ENCODE measurements at regions not wholly inside any gene's neighbourhood (a gene's known extent, or its start where the extent isn't known, plus 50 kb on each side); places are given as distances from the start of the nearest gene placed in this dataset.

DNA sequence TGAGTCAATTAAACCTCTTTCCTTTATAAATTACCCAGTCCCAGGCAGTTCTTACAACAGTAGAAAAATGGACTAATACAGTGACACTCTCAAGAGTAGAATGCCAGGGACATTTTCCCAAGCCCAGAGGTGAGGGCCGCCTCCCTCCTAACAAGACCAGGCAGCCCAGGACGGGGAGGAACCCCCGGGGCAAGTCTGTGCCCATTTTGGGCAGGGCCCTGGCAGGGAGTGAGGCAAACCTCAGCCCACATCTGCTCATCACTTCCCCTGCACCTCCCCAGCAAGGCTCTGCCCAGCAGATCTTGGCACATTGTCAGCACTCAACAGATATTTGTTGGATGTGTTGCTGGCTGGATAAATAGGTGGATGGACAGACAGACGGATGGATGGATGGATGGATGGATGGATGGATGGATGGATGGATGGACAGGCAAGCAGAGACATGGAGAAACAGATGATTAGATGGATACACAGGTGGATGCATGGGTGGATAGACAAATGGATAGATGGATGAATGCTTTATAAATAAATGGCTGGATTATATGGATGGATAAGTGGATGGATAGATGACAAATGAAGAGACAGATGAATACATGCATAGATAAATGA lies 271.3 kb downstream of the PARN start:
- no peaks in the 10 kb centered on the region for H3K36me3 ChIP-seq (ENCODE audit: control insufficient read depth in 1 of 2, insufficient read depth in 2 of 2, low read length in 2 of 2)
- H2AFZ ChIP-seq (ENCODE audit: low read depth, low read length, poor library complexity, severe bottlenecking): no peak overlapping the region
- ChIA-PET CTCF (no interaction called here), RAD21 (ENCODE audit: low non-redundant PET in 1 of 2, low total read pairs in 2 of 2, uncharacterized antibody in 2 of 2, unreplicated experiment in 2 of 2) (no interaction called here), POLR2A (no interaction called here)
- BruUV-seq (replicated peaks): no TSS peak
- TF ChIP-seq YY1 (IDR thresholded peaks at IDR 0.05; ENCODE audit: extremely low read depth, insufficient replicate concordance, low read depth, low read length) (no peak), JUND (IDR thresholded peaks at IDR 0.05) (no peak), SRF (IDR thresholded peaks at IDR 0.05; ENCODE audit: low read depth) (no peak), TCF7L2 (IDR thresholded peaks at IDR 0.05; ENCODE audit: borderline replicate concordance, extremely low read depth, insufficient read depth, insufficient read length) (no peak), CBX3 (IDR thresholded peaks at IDR 0.05; ENCODE audit: low read depth) (no peak), SP1 (IDR thresholded peaks at IDR 0.05; ENCODE audit: low read depth) (no peak), FOSL1 (IDR thresholded peaks at IDR 0.05; ENCODE audit: low read depth) (no peak), POLR2A (IDR thresholded peaks at IDR 0.05; ENCODE audit: borderline replicate concordance, extremely low read depth, insufficient read depth, insufficient read length) (no peak), REST (IDR thresholded peaks at IDR 0.05; ENCODE audit: low read depth) (no peak), ATF3 (IDR thresholded peaks at IDR 0.05) (no peak), EGR1 (IDR thresholded peaks at IDR 0.05; ENCODE audit: low read depth) (no peak), EZH2 (IDR thresholded peaks at IDR 0.05) (no peak), RAD21 (IDR thresholded peaks at IDR 0.05; ENCODE audit: low read depth) (no peak)
- TF ChIP-seq, protein P1, sequence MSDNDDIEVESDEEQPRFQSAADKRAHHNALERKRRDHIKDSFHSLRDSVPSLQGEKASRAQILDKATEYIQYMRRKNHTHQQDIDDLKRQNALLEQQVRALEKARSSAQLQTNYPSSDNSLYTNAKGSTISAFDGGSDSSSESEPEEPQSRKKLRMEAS (IDR thresholded peaks at IDR 0.05): no peak
- TF ChIP-seq, protein P2, sequence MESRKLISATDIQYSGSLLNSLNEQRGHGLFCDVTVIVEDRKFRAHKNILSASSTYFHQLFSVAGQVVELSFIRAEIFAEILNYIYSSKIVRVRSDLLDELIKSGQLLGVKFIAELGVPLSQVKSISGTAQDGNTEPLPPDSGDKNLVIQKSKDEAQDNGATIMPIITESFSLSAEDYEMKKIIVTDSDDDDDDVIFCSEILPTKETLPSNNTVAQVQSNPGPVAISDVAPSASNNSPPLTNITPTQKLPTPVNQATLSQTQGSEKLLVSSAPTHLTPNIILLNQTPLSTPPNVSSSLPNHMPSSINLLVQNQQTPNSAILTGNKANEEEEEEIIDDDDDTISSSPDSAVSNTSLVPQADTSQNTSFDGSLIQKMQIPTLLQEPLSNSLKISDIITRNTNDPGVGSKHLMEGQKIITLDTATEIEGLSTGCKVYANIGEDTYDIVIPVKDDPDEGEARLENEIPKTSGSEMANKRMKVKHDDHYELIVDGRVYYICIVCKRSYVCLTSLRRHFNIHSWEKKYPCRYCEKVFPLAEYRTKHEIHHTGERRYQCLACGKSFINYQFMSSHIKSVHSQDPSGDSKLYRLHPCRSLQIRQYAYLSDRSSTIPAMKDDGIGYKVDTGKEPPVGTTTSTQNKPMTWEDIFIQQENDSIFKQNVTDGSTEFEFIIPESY (IDR thresholded peaks at IDR 0.05; ENCODE audit: extremely low read depth, insufficient replicate concordance, low read length): no peak
- no peak overlapping the region for H3K9ac ChIP-seq (ENCODE audit: low read length)
- no peak overlapping the region for H3K27ac ChIP-seq (ENCODE audit: low read depth, low read length)
- no peaks in the 10 kb centered on the region for H4K20me1 ChIP-seq (ENCODE audit: insufficient read depth)
- no peaks in the 10 kb centered on the region for H3K79me2 ChIP-seq (ENCODE audit: insufficient read depth, low read length)
- H3K4me1 ChIP-seq (ENCODE audit: control insufficient read depth in 1 of 2, insufficient read depth in 2 of 2, low read length in 2 of 2): peaks cover 5 to 13% of the 10 kb centered on the region in 2 experiments
- H3K4me3 ChIP-seq (replicated peaks in 1 of 2; ENCODE audit: low read depth in 1 of 2, low read length in 2 of 2): no peak overlapping the region
- H3K27me3 ChIP-seq (ENCODE audit: insufficient read depth, low read length): no peaks in the 10 kb centered on the region
- H3K9me2 ChIP-seq (ENCODE audit: insufficient read depth): no peaks in the 10 kb centered on the region
- no peaks in the 10 kb centered on the region for H3K9me3 ChIP-seq (ENCODE audit: control insufficient read depth in 1 of 2, insufficient read depth in 1 of 2, low read depth in 1 of 2, low read length in 2 of 2)
- ATAC-seq: no peak
- intact Hi-C loops (cut with micrococcal nuclease): no loop called here
- H3K4me2 ChIP-seq (ENCODE audit: low read length): no peak overlapping the region
- no peak for DNase-seq (ENCODE audit: low read depth, low spot score)
